Erythroblast (primary cell): ENCODE measurements at regions not wholly inside any gene's neighbourhood (a gene's known extent, or its start where the extent isn't known, plus 50 kb on each side); places are given as distances from the start of the nearest gene placed in this dataset.
"Not testable (repeated sequence)": the region's sequence is repeated elsewhere in the genome, so short reads cannot be mapped to it uniquely, and the experiment has no call there.

Experiments
- DNase-seq, 2 experiments: peaks; one replicate each; lab custom pipeline; 2025; lab: John Stamatoyannopoulos, UW
- GATA1 ChIP-seq: IDR thresholded peaks from 2 replicates; pipeline ENCODE4 v1.6.1; 2011; ENCODE audit warnings: low read depth, mild to moderate bottlenecking, control low read depth, low read length, moderate library complexity
- POLR2A ChIP-seq: IDR thresholded peaks from 2 replicates; pipeline ENCODE4 v1.6.1; 2011; ENCODE audit warnings: mild to moderate bottlenecking, low read length

GRCh38 chr6:71360556-71361335 lies 72.1 kb downstream of the OGFRL1 start:
- DNase-seq: not testable (repeated sequence)

DNA sequence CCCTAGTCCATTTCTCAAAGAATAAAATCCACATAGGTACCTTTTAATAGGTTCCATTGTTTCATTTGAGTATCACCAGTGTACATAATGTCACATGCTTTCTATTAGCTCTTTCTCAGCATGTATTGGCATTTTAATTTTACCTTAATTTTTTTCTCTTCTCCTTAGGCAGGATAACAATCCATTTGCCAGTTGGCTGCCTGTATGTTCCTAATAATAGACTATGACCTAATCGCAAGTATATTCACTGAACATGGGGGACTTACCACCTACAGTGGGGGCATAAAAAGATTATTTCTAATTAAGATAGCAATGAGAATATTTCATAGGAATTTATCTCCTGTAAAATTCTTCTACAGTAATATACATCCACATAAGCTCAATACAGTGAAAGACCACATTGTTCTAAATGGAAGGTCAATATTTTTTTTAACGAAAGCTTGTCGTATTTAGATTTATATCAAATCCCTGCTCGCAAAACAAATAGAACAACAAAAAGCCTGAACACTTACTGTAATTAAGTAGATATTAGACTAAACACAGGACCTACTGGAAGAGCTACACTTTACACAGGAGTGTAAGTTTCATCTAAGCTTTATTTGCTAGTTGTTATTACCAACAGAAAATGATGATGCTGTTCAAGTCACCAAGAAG lies 76.4 kb downstream of the OGFRL1 start:
- DNase-seq: no peak
- TF ChIP-seq POLR2A (no peak), GATA1 (no peak)

GRCh38 chr6:71367756-71368155 lies 79.1 kb downstream of the OGFRL1 start:
- TF ChIP-seq POLR2A: no peak
- no peak for TF ChIP-seq GATA1
- peak; percentile 50 to 52 for DNase-seq

- TF ChIP-seq GATA1: no peak
- no peak for TF ChIP-seq POLR2A
- no peak for DNase-seq
Measured at GRCh38 chr6:71368284-71368683, 79.7 kb downstream of the OGFRL1 start.

DNA sequence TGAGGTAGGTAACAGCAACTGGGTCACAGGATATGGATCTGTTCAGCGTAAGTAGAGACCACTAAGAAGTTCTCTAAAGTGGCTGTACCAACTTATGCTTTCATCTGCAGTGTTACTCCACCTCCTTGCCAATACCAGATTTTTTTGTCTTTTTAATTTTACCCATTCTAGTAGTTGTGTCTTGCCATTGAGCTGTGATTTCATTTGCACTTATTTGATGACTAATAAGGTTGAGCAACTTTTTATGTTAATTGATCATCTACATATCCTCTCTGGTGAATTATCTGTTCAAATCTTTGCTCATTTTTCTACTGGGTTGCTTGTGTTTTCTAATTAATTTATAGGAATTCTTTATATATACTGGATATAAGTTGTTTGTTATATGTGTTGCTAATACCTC lies 82.9 kb downstream of the OGFRL1 start:
- no peak for TF ChIP-seq GATA1
- TF ChIP-seq POLR2A: no peak
- no peak for DNase-seq

- TF ChIP-seq GATA1: no peak
- TF ChIP-seq POLR2A: no peak
- no peak for DNase-seq
Measured at GRCh38 chr6:71373943-71374342, 85.3 kb downstream of the OGFRL1 start.

DNA sequence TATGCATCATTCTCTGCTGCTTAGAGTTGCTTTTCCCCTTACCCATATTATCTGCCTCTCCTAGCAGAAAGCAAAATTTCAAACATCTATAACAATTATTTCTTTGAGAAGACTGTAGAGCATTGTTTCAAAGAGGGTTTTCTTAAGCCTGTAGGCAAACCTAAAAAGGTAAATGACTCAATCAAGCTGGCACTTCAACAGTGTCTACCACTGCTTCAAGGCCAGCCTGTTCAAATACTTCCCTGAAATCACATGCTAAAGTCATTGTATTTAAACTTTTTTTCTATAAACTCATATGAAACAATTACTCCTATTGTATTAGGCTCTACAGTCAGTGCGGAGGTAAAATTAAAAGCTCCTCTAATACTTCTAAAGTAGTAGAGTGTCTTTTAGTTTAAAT lies 87.1 kb downstream of the OGFRL1 start:
- no peak for TF ChIP-seq GATA1
- TF ChIP-seq POLR2A: no peak
- DNase-seq: no peak

DNA sequence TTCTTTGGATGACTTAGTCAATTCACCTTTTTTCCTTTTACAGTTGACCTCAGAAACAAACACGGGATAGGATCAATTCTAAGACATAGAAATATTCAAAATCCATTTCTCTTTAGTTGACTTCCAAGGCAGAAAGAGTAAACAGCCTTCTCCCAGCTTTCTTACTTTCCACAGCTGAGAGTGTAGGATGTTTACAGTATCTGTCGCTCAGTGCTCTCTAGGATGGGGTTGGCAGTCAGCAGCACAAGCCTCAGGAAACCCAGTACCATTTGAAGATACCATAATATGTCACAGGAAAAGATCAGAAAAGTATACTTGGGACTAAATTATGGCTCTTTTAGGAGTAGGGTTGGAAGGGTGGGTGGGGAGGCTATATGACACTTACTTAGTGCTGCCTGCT lies 88.2 kb downstream of the OGFRL1 start:
- no peak for DNase-seq
- TF ChIP-seq POLR2A: no peak
- no peak for TF ChIP-seq GATA1

GRCh38 chr6:71383476-71383875 lies 94.9 kb downstream of the OGFRL1 start:
- no peak for DNase-seq
- TF ChIP-seq POLR2A: no peak
- no peak for TF ChIP-seq GATA1

GRCh38 chr6:71383901-71384489 lies 95.4 kb downstream of the OGFRL1 start:
- peak; percentile 4 to 40 for DNase-seq

GRCh38 chr6:71385111-71385822 lies 96.7 kb downstream of the OGFRL1 start:
- no peak for TF ChIP-seq POLR2A
- no peak for TF ChIP-seq GATA1
- DNase-seq: no peak

More at GRCh38 chr6:71383901-71384489, 95.4 kb downstream of the OGFRL1 start:
- TF ChIP-seq POLR2A: no peak
- TF ChIP-seq GATA1: no peak

DNA sequence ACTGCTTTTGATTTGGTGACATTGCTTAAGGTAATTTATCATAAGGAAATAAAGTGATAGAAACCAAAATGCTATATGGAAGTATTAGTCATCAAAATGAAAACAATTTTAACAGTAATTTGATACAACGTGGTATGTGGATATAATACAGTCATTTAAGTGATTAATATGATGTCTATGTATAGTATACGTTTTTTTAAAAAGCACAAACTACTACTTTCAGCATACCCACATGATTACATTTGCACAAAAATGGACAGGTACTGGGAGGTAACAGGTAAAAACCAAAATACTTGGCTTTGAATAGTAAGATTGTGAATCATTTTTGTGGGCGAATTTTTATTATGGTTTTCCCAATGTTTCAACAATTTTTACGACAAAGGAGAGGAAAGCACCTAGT lies 97.6 kb downstream of the OGFRL1 start:
- no peak for DNase-seq

DNA sequence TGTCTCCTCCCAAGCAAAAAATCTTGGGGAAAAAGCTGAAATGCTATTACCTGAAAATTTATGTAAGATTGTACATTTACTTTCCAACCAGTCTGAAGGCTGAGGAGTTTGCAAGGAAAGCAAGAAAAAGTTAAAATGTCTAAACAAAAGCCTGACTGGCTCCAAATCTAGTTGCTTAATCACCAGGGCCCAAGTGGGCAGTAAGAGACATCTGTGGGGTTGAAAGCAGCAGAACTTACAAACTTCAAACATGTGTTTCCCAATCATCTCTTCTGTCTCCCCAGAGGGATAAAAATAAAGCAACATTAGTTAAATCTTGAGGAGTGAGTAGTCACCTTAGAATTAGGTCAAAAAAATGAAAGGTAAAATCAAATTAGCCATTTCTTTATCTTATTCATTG lies 98.6 kb downstream of the OGFRL1 start:
- no peak for TF ChIP-seq GATA1
- no peak for TF ChIP-seq POLR2A
- no peak for DNase-seq

More for the DNA sequence above, 97.6 kb downstream of the OGFRL1 start:
- TF ChIP-seq GATA1 (no peak), POLR2A (no peak)
